Stimulated activated naive CD4-positive, alpha-beta T cell (primary cell): ENCODE measurements at regions not wholly inside any gene's neighbourhood (a gene's known extent, or its start where the extent isn't known, plus 50 kb on each side); places are given as distances from the start of the nearest gene placed in this dataset.
"Not testable (repeated sequence)": the region's sequence is repeated elsewhere in the genome, so short reads cannot be mapped to it uniquely, and the experiment has no call there.

ENCODE experiments used
- DNase-seq, 6 experiments: peaks; one replicate each; lab custom pipeline; 2025; lab: John Stamatoyannopoulos, UW

- no peak for DNase-seq
These were observed 101.6 kb downstream of the CPN2 start for GRCh38 chr3:194249323-194250097.

DNA sequence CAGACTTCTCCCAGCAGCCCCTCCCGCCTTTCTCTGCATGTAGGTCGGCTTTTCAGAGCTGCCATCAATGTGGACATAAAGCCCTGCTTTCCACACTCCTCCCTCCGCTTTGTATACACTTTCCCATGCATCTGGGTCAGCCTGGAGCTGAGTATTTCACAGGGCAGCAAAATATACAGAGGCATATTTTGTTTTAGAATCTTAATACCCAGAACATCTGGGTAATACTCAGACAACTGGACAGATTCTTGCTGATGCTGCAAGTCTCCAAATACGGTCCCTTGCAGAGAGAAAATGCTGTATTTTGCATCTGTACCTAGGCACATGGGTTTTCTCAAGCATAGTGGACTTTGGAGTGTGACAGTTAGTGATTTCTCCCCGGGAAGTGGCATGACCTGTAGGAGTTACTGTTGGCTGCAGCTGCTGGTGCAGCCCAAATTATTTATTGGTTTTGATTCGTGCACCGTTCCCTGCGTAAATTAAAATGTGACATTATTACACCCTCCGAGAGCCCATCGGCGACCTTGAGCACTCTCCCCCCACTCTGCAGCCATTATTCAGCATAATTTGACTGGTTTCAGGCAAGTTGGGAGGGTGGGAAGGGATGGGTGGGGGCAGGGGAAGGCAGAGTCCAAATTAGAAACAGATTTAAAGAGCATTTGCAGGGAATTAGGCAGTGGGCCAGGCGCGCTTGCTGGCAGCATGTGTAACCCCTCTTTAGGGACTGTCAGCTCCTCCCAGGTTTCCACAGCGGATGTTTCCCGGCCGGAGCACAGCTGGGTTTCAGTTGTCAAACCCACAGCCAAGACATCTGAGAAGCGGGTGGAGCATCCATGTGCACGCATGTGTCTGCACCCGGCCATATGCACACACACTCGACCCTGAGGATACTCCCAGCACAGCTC, 100.8 kb downstream of the CPN2 start:
- DNase-seq = no peak

DNA sequence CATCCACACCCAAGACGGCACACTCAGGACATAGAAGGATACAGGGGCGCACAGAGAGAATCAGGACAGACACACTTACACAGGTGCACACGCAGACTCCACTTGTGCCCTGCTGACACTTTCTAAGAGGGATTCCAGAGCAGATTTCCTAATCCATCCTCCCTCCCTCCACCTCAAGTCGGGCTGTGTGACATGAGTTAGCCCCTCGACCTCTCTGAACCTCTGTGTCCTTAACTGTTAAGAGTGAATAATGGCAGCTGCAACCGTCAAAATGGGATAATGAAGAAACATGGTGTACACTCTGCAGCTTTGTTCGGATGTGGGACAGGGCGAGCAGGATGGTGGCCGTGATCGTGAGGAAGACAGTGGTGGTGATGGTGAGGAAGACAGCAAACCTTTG, 100.1 kb downstream of the CPN2 start:
- DNase-seq = no peak

- no peak for DNase-seq
These were observed 99.7 kb downstream of the CPN2 start for GRCh38 chr3:194251461-194251860.

GRCh38 chr3:194251891-194252560, 99.1 kb downstream of the CPN2 start:
- no peak for DNase-seq

- DNase-seq = no peak
These were observed 97.9 kb downstream of the CPN2 start for GRCh38 chr3:194253270-194253669.

DNA sequence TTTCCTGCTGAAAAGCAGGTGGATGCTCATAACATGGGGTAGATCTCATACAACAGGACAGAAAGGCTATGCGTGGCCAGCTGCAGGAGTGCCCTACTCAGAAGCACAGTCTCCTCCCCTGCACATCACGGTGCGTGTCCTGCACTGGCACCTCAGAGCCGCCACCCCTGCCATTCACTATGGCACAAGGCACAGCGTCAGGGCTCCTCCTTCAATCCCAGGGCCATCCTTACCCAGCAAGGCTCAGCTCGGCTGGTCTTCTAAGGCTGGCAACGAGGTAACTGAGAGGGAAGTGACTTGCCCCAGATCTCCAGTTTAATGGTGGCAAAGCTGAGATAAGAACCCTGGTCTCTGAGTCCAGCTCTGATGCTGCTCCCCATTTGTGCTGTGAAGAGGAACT, 97.1 kb downstream of the CPN2 start:
- DNase-seq = no peak

DNA sequence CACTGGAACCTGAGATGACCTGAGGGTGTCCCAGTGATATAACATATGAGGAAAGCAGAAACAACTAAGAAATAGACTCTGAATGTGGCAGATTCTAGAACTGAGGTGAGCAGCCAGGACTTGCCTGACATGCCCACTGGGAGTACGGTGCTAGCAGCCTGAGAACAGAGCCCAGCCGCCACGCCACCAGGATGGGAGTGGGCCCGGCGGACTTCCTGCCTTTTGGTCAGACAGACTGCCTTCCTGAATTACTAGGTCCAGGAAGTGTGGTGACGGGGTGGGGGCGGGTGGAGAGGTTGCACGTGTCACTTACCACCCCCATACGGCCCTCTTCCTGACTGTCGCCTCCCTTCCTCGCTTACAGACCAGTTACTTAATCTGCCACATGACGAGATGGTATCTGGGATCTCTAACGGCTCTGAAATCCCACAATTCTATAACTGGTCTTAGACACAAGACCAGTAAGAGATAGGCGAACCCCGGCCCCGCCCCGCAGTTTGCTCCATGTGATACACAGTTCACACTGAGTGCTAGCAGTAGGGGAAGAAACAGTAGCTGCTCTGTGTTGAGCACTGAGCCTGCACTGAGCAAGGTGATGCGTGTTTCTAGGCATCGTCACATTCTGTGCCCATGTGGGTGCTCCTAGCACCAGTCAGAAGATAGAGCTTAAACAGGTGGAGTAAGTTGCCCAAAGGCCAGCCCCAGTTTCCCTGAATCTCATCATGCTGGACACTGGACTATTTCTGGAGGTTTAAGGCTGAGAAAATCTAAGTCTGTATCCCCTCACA, 95.7 kb downstream of the CPN2 start:
- peak in 5 of 6 experiments; percentile 9 to 47 (median 29) for DNase-seq

- no peak for DNase-seq
These were observed 94.8 kb downstream of the CPN2 start for GRCh38 chr3:194256040-194256945.

- DNase-seq = no peak
These were observed 93.9 kb downstream of the CPN2 start for GRCh38 chr3:194257151-194257621.

DNA sequence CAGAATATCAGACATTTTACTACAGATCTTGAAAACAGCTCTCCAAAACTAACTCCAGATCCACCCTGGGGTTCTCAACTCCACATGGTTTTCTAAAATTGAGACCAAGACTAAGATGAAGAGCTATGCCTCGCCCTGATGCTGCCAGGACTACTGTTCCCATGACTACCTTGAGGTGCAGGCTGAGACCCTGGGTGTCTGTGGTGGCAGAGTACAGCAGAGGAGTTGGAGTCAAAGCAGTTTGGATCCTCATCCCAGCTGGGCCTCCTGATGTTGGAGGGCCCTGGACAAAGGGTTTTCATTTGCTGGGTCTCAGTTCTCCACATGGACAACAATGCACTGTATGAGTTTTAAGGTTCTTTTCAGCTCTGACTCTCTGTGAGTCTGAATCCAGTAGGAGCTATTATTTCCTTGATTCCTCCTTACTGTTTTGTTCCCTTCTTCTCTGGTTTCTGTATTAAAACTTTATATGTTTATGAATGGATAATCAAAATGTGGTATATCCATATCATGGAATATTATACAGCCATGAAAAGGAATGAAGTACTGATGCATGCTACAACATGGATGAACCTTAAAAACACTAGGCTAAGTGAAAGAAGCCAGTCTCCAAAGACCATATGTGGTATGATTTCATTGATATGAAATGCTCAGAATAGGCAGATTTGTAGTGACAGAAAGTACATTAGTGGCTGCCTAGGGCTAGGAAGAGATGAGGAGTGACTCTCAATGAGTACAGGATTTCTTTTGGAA, 93.0 kb downstream of the CPN2 start:
- DNase-seq = no peak

DNA sequence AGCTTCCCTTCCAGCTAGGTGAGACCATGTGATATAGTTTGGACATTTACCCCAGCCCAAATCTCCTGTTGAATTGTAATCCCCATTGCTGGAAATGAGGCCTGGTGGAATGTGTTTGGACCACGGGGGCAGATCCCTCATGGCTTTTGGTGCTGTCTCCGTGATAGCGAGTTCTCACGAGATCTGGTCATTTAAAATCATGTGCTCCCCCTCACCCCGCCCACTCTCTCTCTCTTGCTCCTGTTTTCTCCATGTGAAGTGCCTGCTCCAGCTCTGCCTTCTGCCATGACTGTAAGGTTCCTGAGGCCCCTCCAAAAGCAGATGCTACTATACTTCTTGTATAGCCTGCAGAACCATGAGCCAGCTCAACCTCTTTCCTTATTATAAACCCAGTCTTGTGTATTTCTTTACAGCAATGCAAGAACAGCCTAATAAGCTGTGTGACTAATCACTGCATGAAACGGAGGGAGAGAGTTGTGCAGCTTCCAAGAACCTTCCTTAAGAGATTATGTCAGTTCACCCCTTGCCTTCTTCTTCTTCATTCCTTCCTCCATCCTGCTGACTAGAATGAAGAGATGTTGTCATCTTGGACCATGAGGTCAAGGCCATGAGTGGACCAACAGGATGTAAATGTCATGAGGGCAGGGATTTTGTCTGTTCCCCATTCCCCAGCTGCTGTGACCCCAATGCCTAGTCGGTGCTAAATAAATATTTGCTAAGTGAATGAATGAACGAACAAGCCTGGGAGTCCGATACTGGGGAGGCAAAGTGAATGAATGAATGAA, 91.0 kb downstream of the CPN2 start:
- DNase-seq = no peak

DNA sequence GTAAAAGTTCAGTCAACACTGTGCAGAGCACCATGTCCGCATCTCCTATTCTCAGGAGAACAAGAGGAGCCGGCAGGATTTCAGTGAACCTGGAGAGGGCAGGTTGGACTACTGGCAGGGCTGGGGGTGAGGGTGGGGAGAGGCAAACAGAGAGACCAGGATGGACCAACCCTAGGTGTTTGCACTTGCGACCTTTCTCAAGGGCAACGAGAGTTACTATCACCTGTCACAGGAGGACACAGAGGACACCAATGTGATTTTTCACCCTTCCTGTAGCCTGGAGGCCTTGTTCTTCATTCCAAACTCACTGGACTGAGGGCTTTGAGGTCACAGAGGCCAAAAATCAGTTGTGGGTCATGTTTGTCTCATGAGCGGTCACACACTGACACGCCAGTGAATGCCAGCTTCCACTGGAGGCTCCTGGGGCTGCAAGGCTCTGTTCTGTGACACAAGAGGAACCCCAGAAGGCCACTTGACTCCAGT, 89.5 kb downstream of the CPN2 start:
- no peak for DNase-seq

DNA sequence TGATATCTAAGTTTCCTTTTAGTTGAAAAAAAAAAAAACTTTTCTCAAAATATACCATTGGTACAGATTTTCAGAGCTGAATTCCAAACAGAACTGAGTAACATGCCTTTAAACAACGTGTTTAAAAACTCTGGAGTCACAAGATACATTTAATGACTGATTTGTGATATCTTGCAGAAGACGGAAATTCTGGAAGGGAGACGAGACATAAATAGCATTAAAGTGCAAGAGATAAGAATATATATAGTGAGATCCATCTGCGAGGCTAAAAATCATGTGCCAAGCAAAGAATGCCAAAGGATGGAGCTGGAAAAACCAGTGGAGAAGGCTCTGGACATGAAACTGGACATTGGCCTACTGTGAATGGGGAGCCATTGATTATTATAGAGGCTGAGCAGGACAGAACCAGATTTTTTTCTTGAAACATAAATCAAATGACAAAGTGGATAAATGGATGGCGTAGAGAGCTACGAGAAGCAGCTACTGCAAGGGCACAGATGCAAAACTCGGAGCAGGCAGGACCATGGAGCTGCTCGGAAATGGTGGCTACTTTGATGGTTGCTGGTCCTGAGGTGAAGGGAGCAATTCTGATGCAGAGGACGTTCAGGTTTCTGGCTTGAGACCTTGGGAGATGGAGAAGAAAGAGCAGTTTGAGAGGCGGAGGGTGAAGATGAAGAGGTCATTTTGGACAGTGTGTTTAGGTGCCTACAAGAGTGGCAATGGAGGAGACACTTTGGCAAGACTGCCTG, 88.8 kb downstream of the CPN2 start:
- no peak for DNase-seq

DNA sequence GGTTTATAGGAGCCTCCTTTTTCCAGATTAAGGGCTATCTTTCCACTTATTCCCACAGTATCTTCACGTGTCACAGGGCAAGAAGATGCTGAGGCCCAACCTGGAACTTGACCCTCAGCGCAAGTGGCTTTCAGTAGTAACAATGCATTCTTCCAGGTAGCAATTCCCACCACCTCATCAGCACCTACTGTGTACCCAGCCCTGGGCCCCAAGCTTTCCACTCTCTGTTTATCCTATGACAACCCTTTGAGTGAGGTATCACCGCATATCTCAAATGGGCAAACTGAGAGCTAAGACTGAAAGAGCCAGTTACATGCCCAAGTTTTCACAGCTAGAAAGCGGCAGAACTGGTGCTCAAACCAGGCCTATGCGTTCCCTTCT, 88.2 kb downstream of the CPN2 start:
- DNase-seq = no peak

DNA sequence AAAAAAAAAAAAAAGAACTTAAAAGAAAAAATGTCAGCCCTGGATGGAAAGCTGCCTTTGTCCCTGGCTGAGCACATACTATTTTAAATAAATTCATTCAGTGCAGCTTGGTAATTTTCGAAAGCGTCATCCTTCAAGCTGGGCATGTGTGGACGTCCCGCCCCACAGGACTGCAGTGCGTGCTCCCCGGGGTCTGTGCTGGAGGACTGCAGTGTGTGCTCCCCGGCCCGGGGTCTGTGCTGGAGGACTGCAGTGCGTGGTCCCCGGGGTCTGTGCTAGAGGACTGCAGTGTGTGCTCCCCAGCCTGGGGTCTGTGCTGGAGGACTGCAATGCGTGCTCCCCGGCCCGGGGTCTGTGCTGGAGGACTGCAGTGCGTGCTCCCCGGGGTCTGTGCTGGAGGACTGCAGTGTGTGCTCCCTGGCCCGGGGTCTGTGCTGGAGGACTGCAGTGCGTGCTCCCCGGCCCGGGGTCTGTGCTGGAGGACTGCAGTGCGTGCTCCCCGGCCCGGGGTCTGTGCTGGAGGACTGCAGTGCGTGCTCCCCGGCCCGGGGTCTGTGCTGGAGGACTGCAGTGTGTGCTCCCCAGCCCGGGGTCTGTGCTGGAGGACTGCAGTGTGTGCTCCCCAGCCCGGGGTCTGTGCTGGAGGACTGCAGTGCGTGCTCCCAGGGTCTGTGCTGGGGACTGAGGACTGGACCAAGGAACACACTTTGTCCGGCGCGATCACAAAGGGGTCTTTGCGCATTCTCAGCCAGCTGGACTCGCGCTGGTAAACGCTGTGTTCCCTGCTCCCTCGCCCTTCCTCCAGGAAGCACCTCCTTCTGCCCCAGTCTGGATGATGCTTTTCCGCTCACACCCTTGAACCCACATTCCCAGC, 86.3 kb downstream of the CPN2 start:
- DNase-seq = not testable (repeated sequence)

DNA sequence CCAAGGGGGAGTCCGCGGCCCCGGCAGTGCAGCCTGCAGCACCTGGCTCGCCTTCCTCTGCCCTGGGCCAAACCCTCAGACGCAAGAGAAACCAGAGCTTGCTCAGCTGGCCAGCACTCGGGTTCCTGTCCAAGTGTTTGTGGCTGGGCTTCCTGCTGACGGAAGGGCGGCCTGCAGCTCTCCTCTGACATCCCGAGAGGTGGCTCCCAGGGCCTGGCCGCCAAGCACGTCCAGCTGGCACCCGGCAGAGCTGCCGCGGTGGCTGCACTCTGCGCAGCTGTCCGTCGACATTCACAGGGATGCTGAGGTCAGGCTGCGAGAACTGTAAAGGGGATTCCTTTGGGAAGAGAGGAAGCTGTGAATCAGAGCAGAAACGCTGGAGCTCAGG, 85.6 kb downstream of the CPN2 start:
- no peak for DNase-seq
